Esophagus squamous epithelium (tissue), 5 donors: ENCODE measurements at regions not wholly inside any gene's neighbourhood (a gene's known extent, or its start where the extent isn't known, plus 50 kb on each side); places are given as distances from the start of the nearest gene placed in this dataset.

Source experiments
- DNase-seq: peaks from one replicate; lab custom pipeline; 2025; lab: John Stamatoyannopoulos, UW
- H3K27ac ChIP-seq, 4 donors: fragments of 200-600 bp; sonication (generic); one replicate each; pipeline ENCODE4 v1.5.1; 2016 to 2019; ENCODE audit warnings: mild to moderate bottlenecking in 1 of 4
- H3K27me3 ChIP-seq, 4 donors: fragments of 200-600 bp; sonication (generic); 1 replicate in 3 of 4; 2 replicates in 1 of 4; pipeline versions ENCODE4 v1.5.1 to v1.6.0; 2017 to 2021; ENCODE audit warnings: antibody characterized with exemption in 1 of 4
- H3K36me3 ChIP-seq, 3 donors: fragments of 200-600 bp; sonication (generic); one replicate each; pipeline ENCODE4 v1.5.1; 2016 to 2019
- H3K4me1 ChIP-seq, 3 donors: fragments of 200-600 bp; sonication (generic); one replicate each; pipeline ENCODE4 v1.5.1; 2017 to 2019
- H3K4me3 ChIP-seq, 4 donors: fragments of 200-600 bp; sonication (generic); 1 replicate in 3 of 4; 2 replicates in 1 of 4; pipeline ENCODE4 v1.5.1; 2016 to 2019; ENCODE audit warnings: mild to moderate bottlenecking in 2 of 4, moderate library complexity in 1 of 4
- H3K9me3 ChIP-seq, 3 donors: fragments of 200-600 bp; sonication (generic); one replicate each; pipeline ENCODE4 v1.5.1; 2016 to 2019
- CTCF ChIP-seq, 6 experiments: fragments of 450-650 bp in 4 of 6; fragments of 200-600 bp in 2 of 6; sonication (generic) in 2 of 6; IDR thresholded peaks; one replicate each; pipeline ENCODE4 v1.5.1; 2016 to 2019; ENCODE audit warnings: antibody characterized with exemption in 6 of 6, mild to moderate bottlenecking in 4 of 6, moderate library complexity in 4 of 6
- POLR2A ChIP-seq, 4 donors: fragments of 450-650 bp; IDR thresholded peaks; one replicate each; pipeline ENCODE4 v1.6.1; 2017; ENCODE audit warnings: antibody characterized with exemption in 4 of 4, mild to moderate bottlenecking in 4 of 4, moderate library complexity in 3 of 4
- WGBS, 2 donors: methylation state at CpG; one replicate each; pipeline ENCODE4 v1.1.5; 2018; 5-methylcytosine and 5-hydroxymethylcytosine counted together
- intact Hi-C: fragments of 100-400 bp; cut with DNase I; formaldehyde crosslinking; loops from one replicate; pipeline ENCODE4 v1.15.0; 2022
- donor health status: DM: yes; HTN: yes; CAD: no.

GRCh38 chr18:11286431-11286830 lies 137.1 kb upstream of the PIEZO2 start:
- TF ChIP-seq CTCF (IDR thresholded peaks at IDR 0.05), result no peak
- no peak for TF ChIP-seq POLR2A (IDR thresholded peaks at IDR 0.05)
- no peak for DNase-seq
- Histone ChIP-seq H3K4me1 (no peaks in the 10 kb centered on the region), H3K27ac (no peak overlapping the region), H3K36me3 (no peaks in the 10 kb centered on the region), H3K4me3 (no peak overlapping the region), H3K27me3 (no peaks in the 10 kb centered on the region), H3K9me3 (no peaks in the 10 kb centered on the region)
- WGBS, 2 donors, result 92 to 100% methylated on average over 3 of the region's 3 CpGs
- intact Hi-C loops, result no loop called here

- Histone ChIP-seq H3K36me3 (no peaks in the 10 kb centered on the region), H3K27ac (no peak overlapping the region), H3K9me3 (no peaks in the 10 kb centered on the region), H3K4me3 (no peak overlapping the region), H3K27me3 (no peaks in the 10 kb centered on the region), H3K4me1 (no peaks in the 10 kb centered on the region)
- 49 to 76% methylated on average over 4 of the region's 4 CpGs for WGBS, 2 donors
- intact Hi-C loops, result no loop called here
- TF ChIP-seq CTCF (IDR thresholded peaks at IDR 0.05) (no peak), POLR2A (IDR thresholded peaks at IDR 0.05) (no peak)
- DNase-seq, result no peak
These were observed 135.4 kb upstream of the PIEZO2 start for GRCh38 chr18:11284811-11285210.

GRCh38 chr18:11284349-11284748 lies 135.0 kb upstream of the PIEZO2 start:
- 74 to 91% methylated on average over 3 of the region's 3 CpGs for WGBS, 2 donors
- no peak for TF ChIP-seq POLR2A (IDR thresholded peaks at IDR 0.05)
- no peak for TF ChIP-seq CTCF (IDR thresholded peaks at IDR 0.05)
- Histone ChIP-seq H3K4me1 (no peaks in the 10 kb centered on the region), H3K27ac (no peak overlapping the region), H3K36me3 (no peaks in the 10 kb centered on the region), H3K27me3 (no peaks in the 10 kb centered on the region), H3K4me3 (no peak overlapping the region), H3K9me3 (no peaks in the 10 kb centered on the region)
- intact Hi-C loops, result no loop called here
- no peak for DNase-seq

GRCh38 chr18:11283479-11284161 lies 134.3 kb upstream of the PIEZO2 start:
- Histone ChIP-seq H3K4me1 (no peaks in the 10 kb centered on the region), H3K4me3 (no peak overlapping the region), H3K27ac (no peak overlapping the region), H3K9me3 (no peaks in the 10 kb centered on the region), H3K36me3 (no peaks in the 10 kb centered on the region), H3K27me3 (no peaks in the 10 kb centered on the region)
- 31 to 43% methylated on average over 11 of the region's 11 CpGs for WGBS, 2 donors
- no peak for DNase-seq
- intact Hi-C loops, result no loop called here
- no peak for TF ChIP-seq CTCF (IDR thresholded peaks at IDR 0.05)
- TF ChIP-seq POLR2A (IDR thresholded peaks at IDR 0.05), result no peak

- no peaks in the 10 kb centered on the region for H3K9me3 ChIP-seq
- intact Hi-C loops, result no loop called here
These were observed 130.1 kb upstream of the PIEZO2 start for GRCh38 chr18:11279461-11279860.

More at GRCh38 chr18:11279461-11279860, 130.1 kb upstream of the PIEZO2 start:
- no peaks in the 10 kb centered on the region for H3K27me3 ChIP-seq
- no peaks in the 10 kb centered on the region for H3K4me1 ChIP-seq
- no peak for TF ChIP-seq CTCF (IDR thresholded peaks at IDR 0.05)
- TF ChIP-seq POLR2A (IDR thresholded peaks at IDR 0.05), result no peak
- H3K36me3 ChIP-seq, result no peaks in the 10 kb centered on the region
- no peak overlapping the region for H3K27ac ChIP-seq
- 79 to 100% methylated on average over 2 to 3 of the region's 3 CpGs for WGBS, 2 donors
- H3K4me3 ChIP-seq, result no peak overlapping the region
- DNase-seq, result no peak
